ENCODE measurements at regions not wholly inside any gene's neighbourhood (a gene's known extent, or its start where the extent isn't known, plus 50 kb on each side); places are given as distances from the start of the nearest gene placed in this dataset.
A peak's percentile ranks its signal among the peaks of the same experiment; 100 is the strongest.

- no peak for DNase-seq (ENCODE audit: low read depth in 2 of 3, low spot score in 1 of 3)
Measured at GRCh38 chr5:4665911-4666310, 474.2 kb upstream of the ADAMTS16 start.

GRCh38 chr5:4674166-4674565, 466.0 kb upstream of the ADAMTS16 start:
- no peak for DNase-seq (ENCODE audit: low read depth in 2 of 3, low spot score in 1 of 3)

- no peak for DNase-seq (ENCODE audit: low read depth in 2 of 3, low spot score in 1 of 3)
Measured at GRCh38 chr5:4676934-4677333, 463.2 kb upstream of the ADAMTS16 start.

GRCh38 chr5:4684946-4685345, 455.2 kb upstream of the ADAMTS16 start:
- DNase-seq (ENCODE audit: low read depth in 2 of 3, low spot score in 1 of 3), result no peak

- DNase-seq (ENCODE audit: low read depth in 2 of 3, low spot score in 1 of 3), result no peak
Measured at GRCh38 chr5:4698596-4698995, 441.5 kb upstream of the ADAMTS16 start.

GRCh38 chr5:4699592-4699991, 440.5 kb upstream of the ADAMTS16 start:
- DNase-seq (ENCODE audit: low read depth in 2 of 3, low spot score in 1 of 3), result no peak

- DNase-seq (ENCODE audit: low read depth in 2 of 3, low spot score in 1 of 3), result peak in 1 of 3 donors; percentile 9
Measured at GRCh38 chr5:4700069-4700468, 440.1 kb upstream of the ADAMTS16 start.

- no peak for DNase-seq (ENCODE audit: low read depth in 2 of 3, low spot score in 1 of 3)
Measured at GRCh38 chr5:4700871-4701270, 439.3 kb upstream of the ADAMTS16 start.

- no peak for DNase-seq (ENCODE audit: low read depth in 2 of 3, low spot score in 1 of 3)
Measured at GRCh38 chr5:4703931-4704458, 436.1 kb upstream of the ADAMTS16 start.

GRCh38 chr5:4704951-4705350, 435.2 kb upstream of the ADAMTS16 start:
- no peak for DNase-seq (ENCODE audit: low read depth in 2 of 3, low spot score in 1 of 3)

GRCh38 chr5:4716781-4717180, 423.3 kb upstream of the ADAMTS16 start:
- DNase-seq (ENCODE audit: low read depth in 2 of 3, low spot score in 1 of 3), result no peak

- DNase-seq (ENCODE audit: low read depth in 2 of 3, low spot score in 1 of 3), result no peak
Measured at GRCh38 chr5:4717446-4717845, 422.7 kb upstream of the ADAMTS16 start.

GRCh38 chr5:4720831-4721230, 419.3 kb upstream of the ADAMTS16 start:
- DNase-seq (ENCODE audit: low read depth in 2 of 3, low spot score in 1 of 3), result no peak

- no peak for DNase-seq (ENCODE audit: low read depth in 2 of 3, low spot score in 1 of 3)
Measured at GRCh38 chr5:4722886-4723285, 417.2 kb upstream of the ADAMTS16 start.

GRCh38 chr5:4725594-4725993, 414.5 kb upstream of the ADAMTS16 start:
- DNase-seq (ENCODE audit: low read depth in 2 of 3, low spot score in 1 of 3), result no peak

- DNase-seq (ENCODE audit: low read depth in 2 of 3, low spot score in 1 of 3), result no peak
Measured at GRCh38 chr5:4730279-4730678, 409.9 kb upstream of the ADAMTS16 start.

GRCh38 chr5:4734348-4734747, 405.8 kb upstream of the ADAMTS16 start:
- no peak for DNase-seq (ENCODE audit: low read depth in 2 of 3, low spot score in 1 of 3)

- DNase-seq (ENCODE audit: low read depth in 2 of 3, low spot score in 1 of 3), result no peak
Measured at GRCh38 chr5:4735261-4735660, 404.9 kb upstream of the ADAMTS16 start.

- no peak for DNase-seq (ENCODE audit: low read depth in 2 of 3, low spot score in 1 of 3)
Measured at GRCh38 chr5:4737868-4738267, 402.3 kb upstream of the ADAMTS16 start.

- no peak for DNase-seq (ENCODE audit: low read depth in 2 of 3, low spot score in 1 of 3)
Measured at GRCh38 chr5:4738298-4738697, 401.8 kb upstream of the ADAMTS16 start.

- no peak for DNase-seq (ENCODE audit: low read depth in 2 of 3, low spot score in 1 of 3)
Measured at GRCh38 chr5:4740156-4740555, 400.0 kb upstream of the ADAMTS16 start.

GRCh38 chr5:4758550-4758949, 381.6 kb upstream of the ADAMTS16 start:
- DNase-seq (ENCODE audit: low read depth in 2 of 3, low spot score in 1 of 3), result no peak

- no peak for DNase-seq (ENCODE audit: low read depth in 2 of 3, low spot score in 1 of 3)
Measured at GRCh38 chr5:4758996-4759395, 381.1 kb upstream of the ADAMTS16 start.

GRCh38 chr5:4762316-4762715, 377.8 kb upstream of the ADAMTS16 start:
- no peak for DNase-seq (ENCODE audit: low read depth in 2 of 3, low spot score in 1 of 3)

Data from stimulated activated CD4-positive, alpha-beta T cell treated with anti-CD3 and anti-CD28 coated beads, Interleukin-12 subunit alpha, Interleukin-12 subunit beta, amount 100 ng/mL, for 48 hours (primary cell).